Esophagus muscularis mucosa (tissue), 4 donors: ENCODE measurements at regions not wholly inside any gene's neighbourhood (a gene's known extent, or its start where the extent isn't known, plus 50 kb on each side); places are given as distances from the start of the nearest gene placed in this dataset.

Source experiments
- DNase-seq: peaks from one replicate; pipeline ENCODE4 v3.0.0-alpha.2; 2017; ENCODE audit errors: extremely low spot score
- H3K27ac ChIP-seq, 4 donors: fragments of 200-600 bp; sonication (generic); replicated peaks in 1 of 4; 1 replicate in 3 of 4; 2 replicates in 1 of 4; pipeline ENCODE4 v1.5.1; 2016 to 2019; ENCODE audit warnings: mild to moderate bottlenecking in 1 of 4
- H3K27me3 ChIP-seq, 4 donors: fragments of 200-600 bp; sonication (generic); one replicate each; pipeline versions ENCODE4 v1.5.1 to v1.6.0; 2016 to 2019
- H3K36me3 ChIP-seq, 4 donors: fragments of 200-600 bp; sonication (generic); one replicate each; pipeline ENCODE4 v1.5.1; 2016 to 2019
- H3K4me1 ChIP-seq, 4 donors: fragments of 200-600 bp; sonication (generic); one replicate each; pipeline ENCODE4 v1.5.1; 2016 to 2019
- H3K4me3 ChIP-seq, 4 donors: fragments of 200-600 bp; sonication (generic); 1 replicate in 2 of 4; 2 replicates in 2 of 4; pipeline ENCODE4 v1.5.1; 2016 to 2019; ENCODE audit warnings: mild to moderate bottlenecking in 4 of 4, moderate library complexity in 1 of 4
- H3K9me3 ChIP-seq, 4 donors: fragments of 200-600 bp; sonication (generic); 1 replicate in 3 of 4; 2 replicates in 1 of 4; pipeline ENCODE4 v1.5.1; 2016 to 2019
- CTCF ChIP-seq, 3 experiments: fragments of 200-600 bp in 2 of 3; fragments of 450-650 bp in 1 of 3; sonication (generic) in 2 of 3; IDR thresholded peaks; one replicate each; pipeline ENCODE4 v1.5.1; 2017 to 2019; ENCODE audit warnings: antibody characterized with exemption in 3 of 3, mild to moderate bottlenecking in 2 of 3, moderate library complexity in 1 of 3
- EP300 ChIP-seq: sonication (generic); formaldehyde crosslinking; IDR thresholded peaks from one replicate; pipeline ENCODE4 v1.6.1; 2017; ENCODE audit warnings: antibody characterized with exemption
- POLR2A ChIP-seq: fragments of 450-650 bp; IDR thresholded peaks from one replicate; pipeline ENCODE4 v1.6.1; 2017; ENCODE audit warnings: antibody characterized with exemption, moderate library complexity, mild to moderate bottlenecking, low read depth
- POLR2AphosphoS5 ChIP-seq, 2 donors: sonication (generic); formaldehyde crosslinking; IDR thresholded peaks; one replicate each; pipeline ENCODE4 v1.6.1; 2017; ENCODE audit warnings: antibody characterized with exemption in 2 of 2
- WGBS: methylation state at CpG from one replicate; pipeline ENCODE4 v1.1.5; 2018; 5-methylcytosine and 5-hydroxymethylcytosine counted together
- intact Hi-C: fragments of 100-400 bp; cut with DNase I; formaldehyde crosslinking; loops from one replicate; pipeline ENCODE4 v1.15.1; 2023

- TF ChIP-seq POLR2A = no peak
- no peak for TF ChIP-seq EP300
- no peak for TF ChIP-seq POLR2AphosphoS5 (IDR thresholded peaks at IDR 0.05)
- no peak for TF ChIP-seq CTCF (IDR thresholded peaks at IDR 0.05)
These were observed 671.3 kb downstream of the RPS29 start for GRCh38 chr14:48914921-48915320.

GRCh38 chr14:48914382-48914781, 671.8 kb downstream of the RPS29 start:
- DNase-seq = no peak
- no peak overlapping the region for H3K27ac ChIP-seq
- intact Hi-C loops = no loop called here
- no peak overlapping the region for H3K4me3 ChIP-seq
- no peaks in the 10 kb centered on the region for H3K27me3 ChIP-seq
- H3K36me3 ChIP-seq = no peaks in the 10 kb centered on the region
- WGBS = 90% methylated on average over 1 of the region's 1 CpG
- H3K4me1 ChIP-seq = no peaks in the 10 kb centered on the region
- no peaks in the 10 kb centered on the region for H3K9me3 ChIP-seq
- no peak for TF ChIP-seq POLR2AphosphoS5 (IDR thresholded peaks at IDR 0.05)
- TF ChIP-seq EP300 = no peak
- TF ChIP-seq CTCF (IDR thresholded peaks at IDR 0.05) = no peak
- no peak for TF ChIP-seq POLR2A

More at GRCh38 chr14:48914921-48915320, 671.3 kb downstream of the RPS29 start:
- H3K27me3 ChIP-seq = no peaks in the 10 kb centered on the region
- intact Hi-C loops = no loop called here
- H3K36me3 ChIP-seq = no peaks in the 10 kb centered on the region
- no peaks in the 10 kb centered on the region for H3K4me1 ChIP-seq
- no peak for DNase-seq
- no peaks in the 10 kb centered on the region for H3K9me3 ChIP-seq
- H3K27ac ChIP-seq = no peak overlapping the region
- no peak overlapping the region for H3K4me3 ChIP-seq
- WGBS = 88% methylated on average over 4 of the region's 4 CpGs

- Histone ChIP-seq H3K4me3 (no peak overlapping the region), H3K4me1 (no peaks in the 10 kb centered on the region), H3K27me3 (no peaks in the 10 kb centered on the region), H3K27ac (no peak overlapping the region), H3K9me3 (no peaks in the 10 kb centered on the region), H3K36me3 (no peaks in the 10 kb centered on the region)
- intact Hi-C loops = no loop called here
- no peak for DNase-seq
- TF ChIP-seq CTCF (IDR thresholded peaks at IDR 0.05) (no peak), POLR2A (no peak), EP300 (no peak), POLR2AphosphoS5 (IDR thresholded peaks at IDR 0.05) (no peak)
- 57% methylated on average over 3 of the region's 3 CpGs for WGBS
These were observed 685.6 kb downstream of the RPS29 start for GRCh38 chr14:48900565-48900964.

GRCh38 chr14:48890333-48890732, 695.8 kb downstream of the RPS29 start:
- no peaks in the 10 kb centered on the region for H3K27me3 ChIP-seq
- intact Hi-C loops = no loop called here
- no peaks in the 10 kb centered on the region for H3K36me3 ChIP-seq
- WGBS = 6% methylated on average over 1 of the region's 1 CpG
- DNase-seq = no peak
- H3K27ac ChIP-seq = no peak overlapping the region
- no peak for TF ChIP-seq CTCF (IDR thresholded peaks at IDR 0.05)
- TF ChIP-seq POLR2A = no peak
- TF ChIP-seq EP300 = no peak
- no peak for TF ChIP-seq POLR2AphosphoS5 (IDR thresholded peaks at IDR 0.05)
- no peak overlapping the region for H3K4me3 ChIP-seq
- H3K4me1 ChIP-seq = no peaks in the 10 kb centered on the region
- H3K9me3 ChIP-seq = no peaks in the 10 kb centered on the region

- Histone ChIP-seq H3K9me3 (peaks cover 0 to 6% (median 0%) of the 10 kb centered on the region in 4 donors), H3K4me1 (no peaks in the 10 kb centered on the region), H3K36me3 (no peaks in the 10 kb centered on the region), H3K27ac (no peak overlapping the region), H3K4me3 (no peak overlapping the region), H3K27me3 (no peaks in the 10 kb centered on the region)
- 71% methylated on average over 1 of the region's 1 CpG for WGBS
- DNase-seq = no peak
- intact Hi-C loops = no loop called here
- TF ChIP-seq EP300 (no peak), CTCF (IDR thresholded peaks at IDR 0.05) (no peak), POLR2AphosphoS5 (IDR thresholded peaks at IDR 0.05) (no peak), POLR2A (no peak)
These were observed 709.3 kb downstream of the RPS29 start for GRCh38 chr14:48876806-48877340.
